SU-DHL-6 (cell line): ENCODE measurements at regions not wholly inside any gene's neighbourhood (a gene's known extent, or its start where the extent isn't known, plus 50 kb on each side); places are given as distances from the start of the nearest gene placed in this dataset.

Source experiments
- CTCF ChIP-seq: fragments of 200-600 bp; sonication (generic); IDR thresholded peaks from one replicate; pipeline ENCODE4 v1.5.1; 2017; ENCODE audit warnings: antibody characterized with exemption, mild to moderate bottlenecking, low read length, moderate library complexity; ENCODE audit not compliant: insufficient read depth, poor library complexity, severe bottlenecking
- EZH2phosphoT487 ChIP-seq: fragments of 200-600 bp; sonication (generic), shearing (Covaris generic); conservative IDR thresholded peaks from 2 replicates; pipeline ENCODE4 v1.6.1; 2018; ENCODE audit warnings: mild to moderate bottlenecking, antibody characterized with exemption, low read length, moderate library complexity, mixed read lengths

GRCh38 chr3:44012160-44012899, 229.4 kb upstream of the TOPAZ1 start:
- TF ChIP-seq CTCF (no peak), EZH2phosphoT487 (no peak)
